ENCODE measurements at regions not wholly inside any gene's neighbourhood (a gene's known extent, or its start where the extent isn't known, plus 50 kb on each side); places are given as distances from the start of the nearest gene placed in this dataset.

DNA sequence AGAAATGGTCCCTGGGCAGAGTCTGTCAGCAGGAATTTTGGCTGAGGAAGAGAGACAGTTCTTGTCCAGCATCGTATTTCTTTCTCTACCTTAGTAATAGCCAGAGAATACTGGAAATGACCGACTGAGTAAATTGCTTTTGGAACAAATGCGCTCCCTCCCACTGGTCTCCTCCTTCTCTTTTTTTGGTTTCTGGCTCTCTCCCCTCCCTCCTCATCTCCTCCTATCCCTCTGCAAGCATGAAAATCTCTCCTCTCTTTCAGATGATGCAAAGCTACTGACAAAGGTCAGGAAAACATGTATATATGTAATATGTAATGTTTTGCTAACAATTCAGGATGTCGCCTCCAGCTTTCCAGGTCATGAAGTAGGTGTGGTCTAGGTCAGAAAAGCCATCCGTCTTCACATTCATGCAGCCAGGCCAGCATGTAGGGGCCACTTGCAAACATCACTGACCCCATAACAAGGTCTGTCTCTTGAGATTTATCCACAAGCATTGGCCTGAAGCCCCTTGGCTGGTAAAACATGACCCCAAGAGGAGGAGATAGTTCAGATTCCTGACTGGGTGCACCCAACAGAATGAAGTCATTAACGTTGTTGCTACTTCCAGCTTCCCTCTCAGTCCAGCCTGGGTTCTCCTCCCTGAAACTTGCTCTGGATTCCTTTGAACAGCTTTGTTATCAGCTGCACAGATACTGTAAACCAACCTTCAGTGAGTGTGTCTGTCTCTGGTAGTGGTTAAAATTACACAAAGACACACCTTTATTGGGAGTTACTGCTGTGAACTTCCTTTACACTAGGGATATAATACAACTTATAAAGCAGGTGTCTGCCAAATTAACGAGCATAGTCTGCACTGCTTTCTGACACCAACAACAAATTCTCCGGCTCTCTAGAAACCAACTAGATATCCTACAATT, 864.4 kb upstream of the KLHL29 start:
- no peak for DNase-seq

DNA sequence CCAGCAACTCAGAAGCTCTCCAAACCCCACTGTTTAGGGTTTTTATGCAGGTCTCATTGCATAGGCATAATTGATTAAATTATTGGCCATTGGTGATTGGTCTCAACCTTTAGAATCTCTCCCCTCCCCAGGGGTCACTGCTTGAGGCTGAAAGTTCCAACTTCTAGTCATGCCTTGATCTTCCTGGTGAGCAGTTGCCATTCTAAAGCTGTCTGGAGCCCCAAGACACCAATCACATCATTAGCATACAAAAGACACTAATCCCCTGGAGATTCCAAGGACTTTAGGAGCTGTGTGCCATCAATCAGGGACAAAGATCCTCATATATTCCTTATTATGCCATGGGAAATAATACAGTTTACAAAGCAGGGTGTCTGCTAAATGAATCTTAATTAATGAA, 863.4 kb upstream of the KLHL29 start:
- no peak for DNase-seq

DNA sequence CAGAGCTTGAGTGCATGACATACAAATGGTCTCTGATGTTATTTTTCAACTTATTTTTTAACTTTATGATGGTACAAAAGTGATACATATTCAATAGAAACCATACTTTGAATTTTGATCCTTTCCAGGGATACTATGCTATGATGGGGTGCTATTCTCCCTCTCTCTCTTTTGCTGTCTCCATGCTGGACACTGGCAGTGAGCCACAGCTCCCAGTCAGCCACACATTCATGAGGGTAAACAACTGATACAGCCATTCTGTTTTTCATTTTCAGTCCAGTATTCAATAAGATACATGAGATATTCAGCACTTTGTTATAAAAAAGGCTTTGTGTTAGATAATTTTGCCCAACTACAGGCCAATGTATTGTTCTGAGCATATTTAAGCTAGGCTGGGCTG, 859.3 kb upstream of the KLHL29 start:
- no peak for DNase-seq

DNA sequence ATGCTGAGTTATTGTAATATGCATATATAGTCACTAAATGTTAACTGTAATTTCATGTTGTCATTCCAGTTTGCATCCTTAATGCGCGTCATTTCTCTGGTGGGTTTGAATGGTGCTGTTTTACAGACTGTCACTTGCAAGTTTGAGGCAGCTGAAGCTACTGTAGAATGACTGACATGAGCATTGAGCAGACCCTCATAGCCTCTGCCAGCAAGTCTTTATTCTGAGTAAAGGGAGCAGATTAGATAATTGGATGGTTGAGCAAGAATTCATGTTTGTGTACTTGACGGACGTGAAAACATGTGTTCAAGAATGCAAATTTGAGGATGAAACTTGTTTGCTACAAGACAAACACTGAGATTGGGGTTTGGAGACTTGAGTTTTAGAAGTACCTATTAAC, 854.8 kb upstream of the KLHL29 start:
- DNase-seq: no peak

DNA sequence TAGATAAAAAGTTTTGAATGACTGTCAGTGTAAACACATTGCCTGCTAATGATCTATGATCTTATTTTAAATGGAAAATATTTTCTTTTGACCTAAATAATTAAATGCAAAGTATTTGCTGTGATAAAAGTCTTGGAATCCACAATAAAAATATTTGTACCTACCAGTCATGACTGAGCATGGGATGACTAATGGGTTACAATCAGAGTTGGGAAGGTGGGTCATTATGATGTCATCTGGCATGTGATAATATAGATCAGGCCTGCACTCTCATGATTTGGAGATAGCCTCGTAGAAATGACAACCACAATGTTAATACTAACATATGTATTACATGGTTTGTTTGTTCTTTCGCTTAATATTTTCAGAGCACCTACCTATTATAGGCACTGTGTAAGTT, 848.8 kb upstream of the KLHL29 start:
- DNase-seq: no peak

DNA sequence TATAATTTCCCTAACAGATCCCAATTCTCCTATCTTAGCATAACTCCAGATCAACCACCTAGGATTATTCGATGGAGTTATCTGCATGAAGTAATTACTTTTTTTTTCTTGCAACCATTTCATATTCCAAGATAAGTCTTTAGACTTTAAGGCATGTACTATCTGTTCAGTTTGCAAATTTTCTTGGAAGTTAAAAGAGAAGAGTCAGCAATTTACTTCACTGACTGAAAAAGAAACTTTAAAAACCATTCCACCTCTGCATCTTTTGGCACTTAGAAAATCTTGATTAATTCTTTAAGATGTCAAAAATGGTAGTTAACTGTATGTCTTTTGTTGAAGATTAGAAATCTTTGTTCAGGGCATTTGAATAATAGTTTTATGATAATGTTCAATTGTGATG, 830.5 kb upstream of the KLHL29 start:
- no peak for DNase-seq

DNA sequence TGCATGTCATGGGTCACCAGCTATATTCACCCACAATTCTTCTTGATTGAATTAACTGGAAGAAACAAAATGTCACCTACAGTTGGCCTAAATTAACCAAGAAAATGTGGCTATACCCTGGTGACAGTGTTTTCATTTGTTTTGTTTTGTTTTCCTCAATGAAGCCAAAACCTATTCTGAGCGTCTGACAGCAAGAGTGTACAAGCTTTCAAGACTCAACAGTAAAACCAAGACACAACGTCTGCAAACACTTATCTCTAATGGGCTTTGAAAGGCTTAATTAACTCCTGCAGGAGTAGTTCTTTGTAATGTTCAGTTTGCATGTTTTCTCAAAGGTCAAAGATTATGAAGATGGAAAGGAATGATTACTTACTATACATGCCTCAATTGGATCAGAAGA, 827.6 kb upstream of the KLHL29 start:
- DNase-seq: no peak

GRCh38 chr2:22560021-22560420, 825.0 kb upstream of the KLHL29 start:
- no peak for DNase-seq

GRCh38 chr2:22579341-22579740, 805.6 kb upstream of the KLHL29 start:
- no peak for DNase-seq

GRCh38 chr2:22582107-22582506, 802.9 kb upstream of the KLHL29 start:
- DNase-seq: no peak

- DNase-seq: no peak
Observed at GRCh38 chr2:22596306-22596705, 788.7 kb upstream of the KLHL29 start.

- no peak for DNase-seq
Observed at GRCh38 chr2:22600156-22600555, 784.8 kb upstream of the KLHL29 start.

GRCh38 chr2:22600999-22601398, 784.0 kb upstream of the KLHL29 start:
- DNase-seq: no peak

GRCh38 chr2:22604136-22604535, 780.8 kb upstream of the KLHL29 start:
- DNase-seq: no peak

- no peak for DNase-seq
Observed at GRCh38 chr2:22616031-22616430, 768.9 kb upstream of the KLHL29 start.

GRCh38 chr2:22623620-22624019, 761.4 kb upstream of the KLHL29 start:
- no peak for DNase-seq

- DNase-seq: no peak
Observed at GRCh38 chr2:22626621-22627020, 758.4 kb upstream of the KLHL29 start.

DNA sequence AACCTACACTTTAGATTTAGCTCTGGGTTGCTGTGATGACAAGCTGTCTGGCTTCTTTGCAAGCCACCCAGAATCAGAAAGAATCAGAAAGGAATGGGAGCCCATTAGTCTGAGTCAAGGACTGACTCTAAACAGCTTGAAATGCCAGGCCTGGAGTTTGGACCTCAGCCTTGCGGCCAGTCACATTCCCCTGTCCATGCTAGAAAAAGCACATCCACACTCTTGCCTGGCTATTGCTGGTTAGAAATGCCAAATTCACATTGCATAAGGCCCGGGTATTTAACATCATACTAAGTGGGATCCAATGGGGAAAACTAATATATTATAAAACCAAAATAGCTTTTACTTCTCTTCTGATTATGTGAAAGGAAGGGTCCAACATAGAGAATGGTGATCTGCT, 756.8 kb upstream of the KLHL29 start:
- no peak for DNase-seq

GRCh38 chr2:22628906-22629305, 756.1 kb upstream of the KLHL29 start:
- no peak for DNase-seq

- DNase-seq: no peak
Observed at GRCh38 chr2:22634167-22634566, 750.8 kb upstream of the KLHL29 start.

- DNase-seq: no peak
Observed at GRCh38 chr2:22656426-22656825, 728.6 kb upstream of the KLHL29 start.

DNA sequence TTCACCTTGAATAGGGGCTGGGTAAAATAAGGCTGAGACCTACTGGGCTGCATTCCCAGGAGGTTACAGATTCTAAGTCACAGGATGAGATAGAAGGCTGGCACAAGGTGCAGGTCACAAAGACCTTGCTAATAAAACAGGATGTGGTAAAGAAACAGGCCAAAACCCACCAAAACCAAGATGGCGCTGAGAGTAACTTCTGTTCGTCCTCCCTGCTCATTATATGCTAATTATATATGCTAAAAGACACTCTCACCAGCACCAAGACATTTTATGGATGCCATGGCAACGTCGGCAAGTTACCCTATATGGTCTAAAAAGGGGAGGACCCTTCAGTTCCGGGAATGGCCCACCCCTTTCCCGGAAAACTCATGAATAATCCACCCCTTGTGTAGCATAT, 711.5 kb upstream of the KLHL29 start:
- no peak for DNase-seq

DNA sequence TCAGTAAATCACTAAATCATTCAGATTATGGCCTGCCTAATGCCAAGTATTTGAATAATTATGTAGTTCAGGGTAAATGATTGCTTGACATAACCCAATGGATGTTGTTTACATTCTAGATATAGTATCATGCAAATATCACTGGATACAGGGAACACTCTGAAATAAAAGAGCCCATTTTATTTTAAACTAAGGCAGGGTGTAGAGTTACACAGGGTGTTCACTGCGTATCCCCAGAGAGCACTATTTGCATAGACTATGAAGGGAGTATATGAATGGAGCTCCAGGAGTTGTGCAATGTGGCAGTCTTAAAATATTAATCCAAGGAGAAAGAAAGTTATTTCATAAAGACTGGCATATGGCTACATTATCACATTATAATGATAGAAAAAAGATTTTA, 701.1 kb upstream of the KLHL29 start:
- peak; percentile 21 for DNase-seq

DNA sequence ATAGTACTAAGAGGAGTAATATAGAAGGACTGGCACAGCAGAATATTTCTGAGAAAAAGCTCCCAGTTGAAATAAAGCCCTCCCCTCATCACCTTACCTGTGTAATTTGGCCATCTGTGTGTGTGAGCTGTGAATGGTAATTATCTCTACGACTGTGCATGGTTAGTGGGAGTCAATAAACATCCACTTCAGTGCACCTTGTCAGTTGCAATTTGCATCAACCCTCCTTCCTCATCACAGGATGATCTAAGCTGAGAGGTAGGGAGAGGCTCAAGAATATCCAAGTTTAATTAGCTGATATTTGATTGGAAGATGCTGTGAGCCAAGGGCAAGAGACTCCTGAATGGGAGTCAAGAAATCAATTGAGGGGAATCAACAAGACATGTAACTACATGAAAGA, 694.9 kb upstream of the KLHL29 start:
- DNase-seq: no peak

DNA sequence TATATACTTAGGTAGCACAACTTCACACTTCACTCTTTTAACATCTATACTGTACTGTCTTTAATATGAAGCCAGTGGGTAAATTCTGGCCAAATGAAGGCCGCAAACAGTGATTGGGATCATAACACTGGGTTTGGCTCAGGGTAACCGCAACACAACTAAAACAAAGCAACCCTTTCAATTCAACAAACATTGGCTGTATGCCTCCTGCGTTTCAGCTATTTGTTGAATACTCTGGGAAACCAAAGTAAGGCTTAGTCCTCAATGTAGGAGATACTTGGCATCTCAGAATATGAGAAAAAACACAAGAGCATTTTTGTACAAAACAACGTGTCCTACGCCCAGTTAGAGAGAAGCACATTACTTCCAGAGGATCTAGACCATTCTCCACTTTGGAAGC, 693.3 kb upstream of the KLHL29 start:
- DNase-seq: no peak
